HFFc6 (cell line): ENCODE measurements at regions not wholly inside any gene's neighbourhood (a gene's known extent, or its start where the extent isn't known, plus 50 kb on each side); places are given as distances from the start of the nearest gene placed in this dataset.
"Not testable (repeated sequence)": the region's sequence is repeated elsewhere in the genome, so short reads cannot be mapped to it uniquely, and the experiment has no call there.

Experiments
- DNase-seq: peaks from one replicate; pipeline ENCODE4 v3.0.0-alpha.2; 2018
- H3K27ac Mint-ChIP-seq: 2 replicates; pipeline ENCODE4 v1.8.0; 2020; ENCODE audit warnings: mild to moderate bottlenecking, mixed read lengths
- H3K27me3 Mint-ChIP-seq: 2 replicates; pipeline ENCODE4 v1.8.0; 2021; ENCODE audit warnings: mild to moderate bottlenecking, moderate library complexity, mixed read lengths; ENCODE audit not compliant: insufficient read depth
- H3K36me3 Mint-ChIP-seq: 2 replicates; pipeline ENCODE4 v1.8.0; 2021; ENCODE audit warnings: low read depth, mixed read lengths
- H3K4me1 Mint-ChIP-seq: 2 replicates; pipeline ENCODE4 v1.8.0; 2020; ENCODE audit warnings: low read depth, mixed read lengths
- H3K4me3 Mint-ChIP-seq: 2 replicates; pipeline ENCODE4 v1.8.0; 2020; ENCODE audit warnings: mild to moderate bottlenecking, moderate library complexity, mixed read lengths
- H3K9me3 Mint-ChIP-seq: 2 replicates; pipeline ENCODE4 v1.8.0; 2020; ENCODE audit warnings: mild to moderate bottlenecking, mixed read lengths
- CTCF ChIP-seq: fragments of 200-600 bp; sonication (generic); IDR thresholded peaks from 2 replicates; pipeline ENCODE4 v1.5.0; 2021; ENCODE audit warnings: antibody characterized with exemption, mild to moderate bottlenecking

- peaks cover 87% of the 10 kb centered on the region for H3K9me3 Mint-ChIP-seq
- no peak overlapping the region for H3K4me3 Mint-ChIP-seq
These were observed 363.5 kb upstream of the NUPR2 start for GRCh38 chr7:56479748-56480147.

GRCh38 chr7:56479136-56479535 is 362.9 kb upstream of the NUPR2 start:
- Mint-ChIP-seq H3K4me1 (no peaks in the 10 kb centered on the region), H3K27me3 (no peaks in the 10 kb centered on the region; the same call in 1 of the 2 replicates), H3K9me3 (peaks cover 87% of the 10 kb centered on the region), H3K36me3 (peaks cover 45% of the 10 kb centered on the region), H3K27ac (no peak overlapping the region), H3K4me3 (no peak overlapping the region)
- no peak for DNase-seq
- TF ChIP-seq CTCF = no peak

More at GRCh38 chr7:56479748-56480147, 363.5 kb upstream of the NUPR2 start:
- H3K27ac Mint-ChIP-seq = no peak overlapping the region
- no peak for DNase-seq
- peaks cover 45% of the 10 kb centered on the region for H3K36me3 Mint-ChIP-seq
- no peak for TF ChIP-seq CTCF
- no peaks in the 10 kb centered on the region; the same call in 1 of the 2 replicates for H3K27me3 Mint-ChIP-seq
- no peaks in the 10 kb centered on the region for H3K4me1 Mint-ChIP-seq

- H3K36me3 Mint-ChIP-seq = peaks cover 25% of the 10 kb centered on the region
- H3K9me3 Mint-ChIP-seq = peaks cover 92% of the 10 kb centered on the region
- H3K27me3 Mint-ChIP-seq = no peaks in the 10 kb centered on the region; the same call in 1 of the 2 replicates
- H3K4me1 Mint-ChIP-seq = no peaks in the 10 kb centered on the region
- H3K4me3 Mint-ChIP-seq = no peak overlapping the region
- H3K27ac Mint-ChIP-seq = no peak overlapping the region
- DNase-seq = no peak
- TF ChIP-seq CTCF = no peak
These were observed 358.1 kb upstream of the NUPR2 start for GRCh38 chr7:56474271-56474670.

- no peaks in the 10 kb centered on the region for H3K4me1 Mint-ChIP-seq
- 0 out of 2 replicates have a peak, but pooled peaks cover 12% of the 10 kb centered on the region for H3K36me3 Mint-ChIP-seq
- peaks cover 88% of the 10 kb centered on the region for H3K9me3 Mint-ChIP-seq
- no peak overlapping the region for H3K27ac Mint-ChIP-seq
- H3K27me3 Mint-ChIP-seq = no peaks in the 10 kb centered on the region; the same call in 1 of the 2 replicates
- no peak for DNase-seq
- no peak overlapping the region for H3K4me3 Mint-ChIP-seq
- no peak for TF ChIP-seq CTCF
These were observed 355.6 kb upstream of the NUPR2 start for GRCh38 chr7:56471811-56472210.

- H3K36me3 Mint-ChIP-seq = peaks cover 32% of the 10 kb centered on the region
- H3K4me1 Mint-ChIP-seq, H3K4me3 Mint-ChIP-seq, DNase-seq, H3K27ac Mint-ChIP-seq, H3K27me3 Mint-ChIP-seq: not testable (repeated sequence)
- H3K9me3 Mint-ChIP-seq = peaks cover 94% of the 10 kb centered on the region
These were observed 350.6 kb upstream of the NUPR2 start for GRCh38 chr7:56466607-56467525.

- no peaks in the 10 kb centered on the region; the same call in 1 of the 2 replicates for H3K27me3 Mint-ChIP-seq
- DNase-seq = no peak
- H3K27ac Mint-ChIP-seq = no peak overlapping the region
- H3K9me3 Mint-ChIP-seq = peaks cover 54% of the 10 kb centered on the region
- H3K4me3 Mint-ChIP-seq = no peak overlapping the region
- H3K36me3 Mint-ChIP-seq = no peaks in the 10 kb centered on the region; the same call in 1 of the 2 replicates
- TF ChIP-seq CTCF = no peak
- H3K4me1 Mint-ChIP-seq = no peaks in the 10 kb centered on the region
These were observed 333.5 kb upstream of the NUPR2 start for GRCh38 chr7:56449762-56450161.
